Astrocyte (in vitro differentiated cells and primary cell): ENCODE measurements at regions not wholly inside any gene's neighbourhood (a gene's known extent, or its start where the extent isn't known, plus 50 kb on each side); places are given as distances from the start of the nearest gene placed in this dataset.

ENCODE experiments used
- DNase-seq: peaks from one replicate; pipeline ENCODE4 v3.0.0-alpha.2; 2010; ENCODE audit warnings: low read depth
- FAIRE-seq: peaks from 2 replicates; lab custom pipeline; 2011; peaks lifted over from hg19 to GRCh38; lab: Jason Lieb, UNC
- H2AFZ ChIP-seq: 2 replicates; pipeline ENCODE4 v1.6.0; 2012; ENCODE audit warnings: low read depth, low read length, inconsistent platforms
- H3K27ac ChIP-seq: 2 replicates; pipeline ENCODE4 v1.5.1; 2011; ENCODE audit warnings: low read depth, low read length, inconsistent platforms
- H3K27me3 ChIP-seq: 2 replicates; pipeline ENCODE4 v1.6.0; 2011; ENCODE audit warnings: low read length, inconsistent platforms; ENCODE audit not compliant: insufficient read depth
- H3K36me3 ChIP-seq: 2 replicates; pipeline ENCODE4 v1.5.1; 2011; ENCODE audit warnings: low read length, inconsistent platforms; ENCODE audit not compliant: insufficient read depth
- H3K4me1 ChIP-seq: 2 replicates; pipeline ENCODE4 v1.5.1; 2011; ENCODE audit warnings: low read length, inconsistent platforms; ENCODE audit not compliant: insufficient read depth
- H3K4me2 ChIP-seq: 2 replicates; pipeline ENCODE4 v1.6.0; 2012; ENCODE audit warnings: low read length, inconsistent platforms
- H3K4me3 ChIP-seq: 2 replicates; pipeline ENCODE4 v1.5.1; 2011; ENCODE audit warnings: low read depth, mild to moderate bottlenecking, low read length, inconsistent platforms; ENCODE audit not compliant: insufficient read depth
- H3K79me2 ChIP-seq: 2 replicates; pipeline ENCODE4 v1.6.0; 2012; ENCODE audit warnings: mild to moderate bottlenecking, low read length, inconsistent platforms; ENCODE audit not compliant: insufficient read depth
- H3K9ac ChIP-seq: 2 replicates; pipeline ENCODE4 v1.6.0; 2012; ENCODE audit warnings: mild to moderate bottlenecking, low read length, inconsistent platforms
- H3K9me3 ChIP-seq: 2 replicates; pipeline ENCODE4 v1.5.1; 2012; ENCODE audit warnings: low read depth, mild to moderate bottlenecking, low read length, inconsistent platforms; ENCODE audit not compliant: insufficient read depth
- H4K20me1 ChIP-seq: 2 replicates; pipeline ENCODE4 v1.6.0; 2012; ENCODE audit warnings: low read length, inconsistent platforms; ENCODE audit not compliant: insufficient read depth
- H3K27ac Mint-ChIP-seq: one replicate; pipeline ENCODE4 v1.8.0; 2021; ENCODE audit warnings: mild to moderate bottlenecking, mixed read lengths; ENCODE audit not compliant: unreplicated experiment
- H3K27me3 Mint-ChIP-seq: one replicate; pipeline ENCODE4 v1.8.0; 2021; ENCODE audit warnings: low read depth, mixed read lengths; ENCODE audit not compliant: unreplicated experiment
- H3K36me3 Mint-ChIP-seq: one replicate; pipeline ENCODE4 v1.8.0; 2021; ENCODE audit warnings: low read depth, mixed read lengths; ENCODE audit not compliant: unreplicated experiment
- H3K4me1 Mint-ChIP-seq: one replicate; pipeline ENCODE4 v1.8.0; 2021; ENCODE audit warnings: low read depth, mixed read lengths; ENCODE audit not compliant: unreplicated experiment
- H3K4me3 Mint-ChIP-seq: one replicate; pipeline ENCODE4 v1.8.0; 2021; ENCODE audit warnings: mild to moderate bottlenecking, moderate library complexity, mixed read lengths; ENCODE audit not compliant: unreplicated experiment
- H3K9me3 Mint-ChIP-seq: one replicate; pipeline ENCODE4 v1.8.0; 2021; ENCODE audit warnings: mild to moderate bottlenecking, mixed read lengths; ENCODE audit not compliant: unreplicated experiment
- CTCF ChIP-seq: IDR thresholded peaks from 2 replicates; pipeline ENCODE4 v1.5.1; 2011; ENCODE audit warnings: low read depth, mild to moderate bottlenecking, inconsistent platforms, low read length, moderate library complexity; ENCODE audit not compliant: insufficient read depth
- EZH2 ChIP-seq: IDR thresholded peaks from 2 replicates; pipeline ENCODE4 v1.6.1; 2012; ENCODE audit warnings: mild to moderate bottlenecking, low read length, inconsistent platforms; ENCODE audit not compliant: insufficient read depth

- H3K4me3 ChIP-seq = no peak overlapping the region
- no peak for TF ChIP-seq EZH2
- no peak for TF ChIP-seq CTCF
- H3K79me2 ChIP-seq = no peaks in the 10 kb centered on the region
- Mint-ChIP-seq H3K27ac (no peak overlapping the region), H3K4me1 (no peaks in the 10 kb centered on the region), H3K36me3 (no peaks in the 10 kb centered on the region), H3K9me3 (peaks cover 15% of the 10 kb centered on the region), H3K4me3 (no peak overlapping the region), H3K27me3 (peaks cover 4% of the 10 kb centered on the region)
- DNase-seq (no peak), FAIRE-seq (no peak)
- no peaks in the 10 kb centered on the region for H3K36me3 ChIP-seq
- H3K9me3 ChIP-seq = peaks cover 2% of the 10 kb centered on the region
- H3K27ac ChIP-seq = no peak overlapping the region
- no peak overlapping the region for H3K9ac ChIP-seq
- no peak overlapping the region for H3K4me2 ChIP-seq
- no peaks in the 10 kb centered on the region for H3K27me3 ChIP-seq
- H3K4me1 ChIP-seq = no peaks in the 10 kb centered on the region
- H2AFZ ChIP-seq = no peak overlapping the region
- no peaks in the 10 kb centered on the region for H4K20me1 ChIP-seq
Observed at GRCh38 chr6:106765496-106765895, 136.1 kb downstream of the QRSL1 start.

GRCh38 chr6:106764353-106764980 lies 135.1 kb downstream of the QRSL1 start:
- TF ChIP-seq EZH2 (no peak), CTCF (no peak)
- no peak overlapping the region for H3K9ac ChIP-seq
- no peaks in the 10 kb centered on the region for H3K4me1 ChIP-seq
- Mint-ChIP-seq H3K27me3 (peaks cover 4% of the 10 kb centered on the region), H3K27ac (no peak overlapping the region), H3K4me3 (no peak overlapping the region), H3K36me3 (no peaks in the 10 kb centered on the region), H3K4me1 (no peaks in the 10 kb centered on the region), H3K9me3 (peaks cover 14% of the 10 kb centered on the region)
- no peak overlapping the region for H3K27ac ChIP-seq
- no peak overlapping the region for H3K4me2 ChIP-seq
- no peaks in the 10 kb centered on the region for H4K20me1 ChIP-seq
- FAIRE-seq (no peak), DNase-seq (no peak)
- no peaks in the 10 kb centered on the region for H3K27me3 ChIP-seq
- no peak overlapping the region for H2AFZ ChIP-seq
- no peaks in the 10 kb centered on the region for H3K79me2 ChIP-seq
- H3K36me3 ChIP-seq = no peaks in the 10 kb centered on the region
- H3K9me3 ChIP-seq = no peaks in the 10 kb centered on the region
- no peak overlapping the region for H3K4me3 ChIP-seq

GRCh38 chr6:106763361-106763760 lies 134.0 kb downstream of the QRSL1 start:
- no peaks in the 10 kb centered on the region for H3K4me1 ChIP-seq
- FAIRE-seq = no peak
- no peak overlapping the region for H3K4me3 Mint-ChIP-seq
- H3K36me3 Mint-ChIP-seq = no peaks in the 10 kb centered on the region
- H3K9me3 Mint-ChIP-seq = peaks cover 10% of the 10 kb centered on the region
- H3K4me2 ChIP-seq = no peak overlapping the region
- no peak for TF ChIP-seq CTCF
- no peak for TF ChIP-seq EZH2
- no peak overlapping the region for H3K27ac Mint-ChIP-seq
- no peaks in the 10 kb centered on the region for H3K36me3 ChIP-seq
- no peak overlapping the region for H2AFZ ChIP-seq
- H3K4me1 Mint-ChIP-seq = no peaks in the 10 kb centered on the region
- no peak for DNase-seq
- no peaks in the 10 kb centered on the region for H3K9me3 ChIP-seq
- peaks cover 4% of the 10 kb centered on the region for H3K27me3 Mint-ChIP-seq
- H3K4me3 ChIP-seq = no peak overlapping the region
- no peaks in the 10 kb centered on the region for H3K27me3 ChIP-seq
- no peak overlapping the region for H3K27ac ChIP-seq
- no peaks in the 10 kb centered on the region for H4K20me1 ChIP-seq
- H3K9ac ChIP-seq = no peak overlapping the region
- no peaks in the 10 kb centered on the region for H3K79me2 ChIP-seq
